Skin epidermis (tissue), 12 donors: ENCODE measurements at regions not wholly inside any gene's neighbourhood (a gene's known extent, or its start where the extent isn't known, plus 50 kb on each side); places are given as distances from the start of the nearest gene placed in this dataset.
"Not testable (repeated sequence)": the region's sequence is repeated elsewhere in the genome, so short reads cannot be mapped to it uniquely, and the experiment has no call there.

Source experiments
- H3K27ac ChIP-seq, 21 experiments: fragments of 200-600 bp; sonication (generic) in 11 of 21; one replicate each; pipeline ENCODE4 v1.5.0; 2020; ENCODE audit warnings: mild to moderate bottlenecking in 3 of 21, inconsistent platforms in 2 of 21, moderate library complexity in 2 of 21
- H3K4me3 ChIP-seq, 7 experiments: fragments of 200-600 bp; sonication (generic) in 2 of 7; one replicate each; pipeline ENCODE4 v1.5.0; 2020; ENCODE audit warnings: inconsistent platforms in 2 of 7, mild to moderate bottlenecking in 2 of 7, moderate library complexity in 1 of 7

- no peak overlapping the region for H3K27ac ChIP-seq
- H3K4me3 ChIP-seq, result no peak overlapping the region
These were observed 53.8 kb downstream of the ADRB2 start for GRCh38 chr5:148880197-148880596.

GRCh38 chr5:148880696-148881095 is 54.3 kb downstream of the ADRB2 start:
- Histone ChIP-seq H3K4me3 (no peak overlapping the region), H3K27ac (no peak overlapping the region)

- Histone ChIP-seq H3K4me3 (no peak overlapping the region), H3K27ac (no peak overlapping the region)
These were observed 55.9 kb downstream of the ADRB2 start for GRCh38 chr5:148882332-148882731.

GRCh38 chr5:148884339-148885020 is 58.1 kb downstream of the ADRB2 start:
- Histone ChIP-seq H3K4me3 (no peak overlapping the region), H3K27ac (no peak overlapping the region)

GRCh38 chr5:148887123-148887881 is 60.9 kb downstream of the ADRB2 start:
- Histone ChIP-seq H3K27ac (no peak overlapping the region), H3K4me3 (no peak overlapping the region)

GRCh38 chr5:148889936-148890335 is 63.5 kb downstream of the ADRB2 start:
- not testable (repeated sequence) for H3K27ac ChIP-seq, H3K4me3 ChIP-seq

GRCh38 chr5:148895441-148895840 is 69.0 kb downstream of the ADRB2 start:
- not testable (repeated sequence) for H3K27ac ChIP-seq, H3K4me3 ChIP-seq

- Histone ChIP-seq H3K4me3 (no peak overlapping the region), H3K27ac (no peak overlapping the region)
These were observed 71.4 kb downstream of the ADRB2 start for GRCh38 chr5:148897842-148898241.

GRCh38 chr5:148898413-148899075 is 72.1 kb downstream of the ADRB2 start:
- no peak overlapping the region for H3K4me3 ChIP-seq
- H3K27ac ChIP-seq, result no peak overlapping the region

- no peak overlapping the region for H3K27ac ChIP-seq
- no peak overlapping the region for H3K4me3 ChIP-seq
These were observed 73.6 kb downstream of the ADRB2 start for GRCh38 chr5:148899993-148900392.

- no peak overlapping the region for H3K27ac ChIP-seq
- no peak overlapping the region for H3K4me3 ChIP-seq
These were observed 76.1 kb downstream of the ADRB2 start for GRCh38 chr5:148902478-148902877.

- no peak overlapping the region for H3K27ac ChIP-seq
- H3K4me3 ChIP-seq, result no peak overlapping the region
These were observed 77.2 kb downstream of the ADRB2 start for GRCh38 chr5:148903587-148903986.

- no peak overlapping the region for H3K4me3 ChIP-seq
- peak overlapping the region in 3 of 21 experiments; percentile 13 to 18 (median 17) for H3K27ac ChIP-seq
These were observed 78.0 kb downstream of the ADRB2 start for GRCh38 chr5:148904440-148904839.

GRCh38 chr5:148905541-148905940 is 79.1 kb downstream of the ADRB2 start:
- no peak overlapping the region for H3K4me3 ChIP-seq
- H3K27ac ChIP-seq, result no peak overlapping the region

GRCh38 chr5:148906968-148907367 is 80.6 kb downstream of the ADRB2 start:
- Histone ChIP-seq H3K27ac (no peak overlapping the region), H3K4me3 (no peak overlapping the region)

- H3K4me3 ChIP-seq, result no peak overlapping the region
- no peak overlapping the region for H3K27ac ChIP-seq
These were observed 82.6 kb downstream of the ADRB2 start for GRCh38 chr5:148909040-148909439.

GRCh38 chr5:148909766-148910165 is 83.4 kb downstream of the ADRB2 start:
- peak overlapping the region in 1 of 21 experiments; percentile 2 for H3K27ac ChIP-seq
- no peak overlapping the region for H3K4me3 ChIP-seq

- peak overlapping the region in 6 of 21 experiments; percentile 2 to 85 (median 50) for H3K27ac ChIP-seq
These were observed 83.8 kb downstream of the ADRB2 start for GRCh38 chr5:148910216-148910615.

GRCh38 chr5:148910686-148911361 is 84.4 kb downstream of the ADRB2 start:
- H3K27ac ChIP-seq, result peak overlapping the region in 6 of 21 experiments; percentile 20 to 85 (median 61)

More at GRCh38 chr5:148910216-148910615, 83.8 kb downstream of the ADRB2 start:
- no peak overlapping the region for H3K4me3 ChIP-seq

GRCh38 chr5:148911386-148911785 is 85.0 kb downstream of the ADRB2 start:
- H3K27ac ChIP-seq, result peak overlapping the region in 7 of 21 experiments; percentile 39 to 85 (median 62)
- no peak overlapping the region for H3K4me3 ChIP-seq

More at GRCh38 chr5:148910686-148911361, 84.4 kb downstream of the ADRB2 start:
- no peak overlapping the region for H3K4me3 ChIP-seq
